Retinal pigment epithelial cell (primary cell): ENCODE measurements at regions not wholly inside any gene's neighbourhood (a gene's known extent, or its start where the extent isn't known, plus 50 kb on each side); places are given as distances from the start of the nearest gene placed in this dataset.
"Not testable (repeated sequence)": the region's sequence is repeated elsewhere in the genome, so short reads cannot be mapped to it uniquely, and the experiment has no call there.

Source experiments
- DNase-seq: peaks from one replicate; pipeline ENCODE4 v3.0.0-alpha.2; 2010; ENCODE audit warnings: low read depth
- H3K4me3 ChIP-seq: 2 replicates; pipeline ENCODE4 v1.5.1; 2011; ENCODE audit warnings: mild to moderate bottlenecking, low read length, control low read depth, moderate library complexity
- TF ChIP-seq, protein P1 (sequence below): conservative IDR thresholded peaks from 2 replicates; pipeline ENCODE4 v1.5.1; 2011; ENCODE audit warnings: low read depth, low read length, control low read depth, inconsistent platforms

DNA sequence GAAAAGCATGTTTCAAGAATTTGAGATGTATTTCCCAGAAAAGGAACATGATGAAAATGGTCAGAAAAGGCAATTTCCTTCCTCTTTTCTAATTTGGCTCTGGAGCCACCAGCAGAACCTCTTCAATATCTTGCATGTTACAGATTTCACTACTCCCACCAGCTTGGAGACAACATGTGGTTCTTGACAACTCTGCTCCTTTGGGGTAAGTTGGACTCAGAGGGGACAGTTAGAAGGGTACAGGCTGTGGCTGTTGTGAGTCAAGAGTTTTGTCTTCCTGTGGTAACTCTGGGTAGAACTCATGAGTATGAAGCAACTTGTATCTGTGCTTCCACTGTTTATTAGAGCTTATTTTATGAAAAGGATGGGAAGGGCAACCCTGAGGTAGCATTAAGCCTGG lies 96.9 kb downstream of the FAM72B start:
- not testable (repeated sequence) for DNase-seq, H3K4me3 ChIP-seq

DNA sequence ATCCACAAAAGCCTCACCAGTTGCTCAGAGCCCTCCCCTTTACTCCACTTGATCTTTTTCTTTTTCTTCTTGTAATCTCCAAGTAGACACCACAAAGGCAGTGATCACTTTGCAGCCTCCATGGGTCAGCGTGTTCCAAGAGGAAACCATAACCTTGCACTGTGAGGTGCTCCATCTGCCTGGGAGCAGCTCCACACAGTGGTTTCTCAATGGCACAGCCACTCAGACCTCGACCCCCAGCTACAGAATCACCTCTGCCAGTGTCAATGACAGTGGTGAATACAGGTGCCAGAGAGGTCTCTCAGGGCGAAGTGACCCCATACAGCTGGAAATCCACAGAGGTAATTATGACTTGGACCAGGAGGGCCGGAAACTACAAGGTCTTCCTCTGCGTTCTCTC lies 95.6 kb downstream of the FAM72B start:
- not testable (repeated sequence) for H3K4me3 ChIP-seq, DNase-seq

DNA sequence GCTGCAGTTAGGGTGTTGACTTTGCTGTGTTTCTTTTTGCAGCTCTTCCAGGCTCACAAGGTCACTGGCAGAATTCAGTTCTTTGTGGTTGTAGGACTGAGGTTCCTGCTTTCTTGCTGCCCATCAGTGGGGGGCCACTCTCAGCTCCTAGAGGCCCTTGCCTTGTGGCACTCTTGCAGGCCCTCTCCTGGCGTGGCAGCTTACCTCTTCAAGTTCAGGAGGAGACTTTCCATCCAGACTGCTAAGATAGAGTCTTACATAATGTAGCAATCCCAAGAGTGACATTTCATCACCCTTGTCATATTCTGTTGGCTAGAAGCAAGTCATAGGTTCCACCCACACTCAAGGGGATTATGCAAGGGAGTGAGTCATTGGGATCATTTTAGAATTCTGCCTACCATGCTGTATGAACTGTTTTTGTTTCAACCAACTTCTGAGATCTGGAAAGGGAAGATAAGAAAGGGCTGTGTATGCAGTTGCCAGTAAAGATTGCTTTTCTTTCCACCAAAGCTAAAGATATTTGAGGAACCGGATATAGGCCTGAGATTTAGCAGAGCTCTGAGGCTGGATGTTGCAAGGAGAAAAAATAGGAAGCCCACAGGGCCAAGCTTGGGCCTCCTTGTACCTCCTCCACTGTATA lies 91.7 kb downstream of the FAM72B start:
- not testable (repeated sequence) for H3K4me3 ChIP-seq, DNase-seq

DNA sequence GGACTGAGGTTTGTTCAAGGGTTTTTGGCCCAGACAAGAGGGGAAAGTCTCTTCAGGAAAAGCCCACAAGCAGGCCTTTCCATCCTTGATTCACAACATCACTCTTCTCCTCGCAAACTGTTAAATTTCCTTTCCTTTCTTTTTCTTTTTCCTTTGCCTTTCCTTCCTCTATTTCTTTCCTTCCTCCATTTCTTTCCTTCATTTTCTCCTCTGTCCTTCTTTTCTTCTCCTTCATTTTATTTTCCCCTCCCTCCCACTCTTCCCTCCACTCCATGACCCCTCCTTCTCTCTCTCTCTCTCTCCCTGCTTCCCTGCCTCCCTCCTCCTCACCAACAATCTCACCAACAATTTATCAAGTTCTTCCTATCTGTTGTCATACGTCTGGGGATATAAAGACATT lies 89.1 kb downstream of the FAM72B start:
- DNase-seq, H3K4me3 ChIP-seq: not testable (repeated sequence)

DNA sequence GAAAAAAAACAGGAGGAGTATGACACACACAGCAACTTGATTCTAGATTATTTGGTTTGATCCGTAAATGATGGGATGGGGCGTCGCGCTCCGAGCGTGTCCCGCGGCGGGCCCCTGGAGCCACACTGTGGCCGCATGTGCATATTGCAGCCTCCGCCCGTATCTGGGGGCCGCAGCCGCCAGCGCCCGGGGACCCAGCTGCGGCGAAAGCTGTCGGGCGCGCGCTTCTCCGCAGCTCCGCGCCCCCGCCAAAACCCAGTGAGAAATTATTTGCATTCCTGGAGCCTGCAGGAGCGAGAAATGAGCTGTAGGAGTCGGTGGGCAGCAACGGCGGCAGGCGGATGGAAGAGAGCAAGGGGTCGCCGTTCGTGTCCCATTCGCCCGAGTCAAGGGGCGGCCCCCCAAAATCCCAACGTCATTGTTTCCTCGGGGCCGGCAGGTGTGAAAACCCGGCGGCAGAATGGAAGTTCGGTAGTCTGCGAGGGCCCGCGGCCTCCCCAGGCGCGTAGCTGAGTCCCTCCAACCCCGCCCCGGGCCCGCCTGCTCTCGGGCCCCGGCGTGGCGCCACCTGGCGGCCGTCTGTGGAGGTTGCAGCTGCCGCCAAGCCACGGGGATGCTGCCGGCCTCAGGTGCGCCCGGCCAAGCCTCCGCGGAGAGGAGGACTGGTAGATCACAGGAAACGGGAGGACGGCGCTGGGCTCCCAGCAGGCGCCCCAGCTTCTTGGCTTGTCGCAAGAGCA lies 86.8 kb downstream of the FAM72B start:
- peak overlapping the region; percentile 19 for H3K4me3 ChIP-seq
- TF ChIP-seq, protein P1, sequence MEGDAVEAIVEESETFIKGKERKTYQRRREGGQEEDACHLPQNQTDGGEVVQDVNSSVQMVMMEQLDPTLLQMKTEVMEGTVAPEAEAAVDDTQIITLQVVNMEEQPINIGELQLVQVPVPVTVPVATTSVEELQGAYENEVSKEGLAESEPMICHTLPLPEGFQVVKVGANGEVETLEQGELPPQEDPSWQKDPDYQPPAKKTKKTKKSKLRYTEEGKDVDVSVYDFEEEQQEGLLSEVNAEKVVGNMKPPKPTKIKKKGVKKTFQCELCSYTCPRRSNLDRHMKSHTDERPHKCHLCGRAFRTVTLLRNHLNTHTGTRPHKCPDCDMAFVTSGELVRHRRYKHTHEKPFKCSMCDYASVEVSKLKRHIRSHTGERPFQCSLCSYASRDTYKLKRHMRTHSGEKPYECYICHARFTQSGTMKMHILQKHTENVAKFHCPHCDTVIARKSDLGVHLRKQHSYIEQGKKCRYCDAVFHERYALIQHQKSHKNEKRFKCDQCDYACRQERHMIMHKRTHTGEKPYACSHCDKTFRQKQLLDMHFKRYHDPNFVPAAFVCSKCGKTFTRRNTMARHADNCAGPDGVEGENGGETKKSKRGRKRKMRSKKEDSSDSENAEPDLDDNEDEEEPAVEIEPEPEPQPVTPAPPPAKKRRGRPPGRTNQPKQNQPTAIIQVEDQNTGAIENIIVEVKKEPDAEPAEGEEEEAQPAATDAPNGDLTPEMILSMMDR, result peak; percentile 47
- DNase-seq, result peak; percentile 3

DNA sequence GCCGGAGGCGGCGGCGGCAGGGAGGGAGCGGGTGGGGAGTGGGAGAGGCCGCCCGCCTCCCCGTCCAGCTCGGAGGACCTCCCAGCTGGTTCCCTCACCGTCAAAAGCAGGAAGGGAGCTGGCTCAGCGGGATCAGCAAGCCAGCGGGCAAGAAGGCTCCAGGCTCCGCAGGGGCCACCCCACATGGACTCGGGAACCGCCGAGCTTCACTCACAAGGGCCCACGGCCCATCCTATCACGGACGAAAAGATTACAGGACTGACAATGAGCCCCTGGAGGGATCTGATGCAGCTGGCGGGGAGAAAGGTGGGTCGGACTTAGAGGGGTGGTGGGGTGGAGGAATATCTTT lies 86.3 kb downstream of the FAM72B start:
- DNase-seq, result not testable (repeated sequence)
- H3K4me3 ChIP-seq, result peak overlapping the region; percentile 19

DNA sequence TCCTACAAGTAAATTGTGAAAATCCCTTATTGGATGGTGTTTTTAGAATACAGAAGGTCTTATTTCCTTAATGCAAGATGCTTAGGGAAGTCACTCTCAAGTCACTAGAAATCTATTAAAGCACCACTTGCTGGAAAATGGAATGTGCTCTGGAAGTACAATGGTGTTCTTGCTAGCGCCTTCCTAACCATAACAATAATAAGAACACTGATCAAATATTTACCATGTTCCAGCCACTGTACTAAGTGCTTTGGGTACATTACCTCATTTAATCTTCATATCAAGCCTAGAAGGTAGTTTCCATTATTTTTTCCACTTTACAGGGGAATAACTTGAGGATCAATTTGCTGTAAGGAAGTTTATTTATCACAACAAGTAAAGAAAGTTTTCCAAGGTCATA lies 75.1 kb downstream of the FAM72B start:
- not testable (repeated sequence) for H3K4me3 ChIP-seq, DNase-seq

DNA sequence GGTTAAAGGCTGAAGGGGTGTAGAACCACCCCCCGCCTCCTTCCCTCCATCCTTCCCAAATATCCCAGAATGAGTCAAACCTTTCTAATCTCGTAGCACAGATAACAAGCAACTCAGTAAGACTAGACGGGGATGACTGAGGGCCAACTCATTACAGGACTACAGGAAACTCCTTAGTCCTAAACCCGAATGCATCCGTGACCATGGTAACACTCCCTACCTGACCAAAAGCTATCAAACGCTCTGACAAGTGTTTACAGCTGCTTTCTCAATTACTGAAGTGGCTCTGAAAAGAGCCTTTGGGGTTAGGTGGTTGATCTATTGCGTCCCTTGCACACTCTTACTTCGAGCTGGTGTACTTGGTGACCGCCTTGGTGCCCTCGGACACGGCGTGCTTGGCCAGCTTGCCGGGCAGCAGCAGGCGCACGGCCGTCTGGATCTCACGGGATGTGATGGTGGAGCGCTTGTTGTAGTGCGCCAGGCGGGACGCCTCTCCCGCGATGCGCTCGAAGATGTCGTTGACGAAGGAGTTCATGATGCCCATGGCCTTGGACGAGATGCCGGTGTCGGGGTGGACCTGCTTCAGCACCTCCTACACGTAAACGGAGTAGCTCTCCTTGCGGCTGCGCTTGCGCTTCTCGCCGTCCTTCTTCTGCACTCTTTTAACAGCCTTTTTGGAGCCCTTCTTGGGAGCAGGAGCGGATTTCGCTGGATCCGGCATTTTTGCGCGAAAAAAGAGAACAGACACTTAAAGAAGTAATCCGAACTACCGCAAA lies 67.4 kb downstream of the FAM72B start:
- DNase-seq, result not testable (repeated sequence)
- H3K4me3 ChIP-seq, result peak overlapping the region; percentile 34

DNA sequence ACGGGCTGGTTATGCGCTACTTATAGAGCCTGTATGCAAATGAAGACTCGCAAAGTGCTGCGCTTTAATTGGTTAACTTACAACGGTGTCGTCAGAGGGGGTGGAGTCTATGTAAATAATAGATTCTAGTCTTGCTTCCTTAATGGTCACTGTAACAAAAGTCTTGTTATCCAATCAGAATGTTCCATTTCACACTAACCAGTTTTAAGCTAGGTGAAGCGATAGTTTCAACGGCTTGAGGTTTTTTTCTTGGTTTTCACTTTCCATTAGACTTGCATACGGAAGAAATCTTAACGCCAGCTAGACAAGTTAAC lies 66.9 kb downstream of the FAM72B start:
- peak overlapping the region; percentile 34 for H3K4me3 ChIP-seq
- not testable (repeated sequence) for DNase-seq

DNA sequence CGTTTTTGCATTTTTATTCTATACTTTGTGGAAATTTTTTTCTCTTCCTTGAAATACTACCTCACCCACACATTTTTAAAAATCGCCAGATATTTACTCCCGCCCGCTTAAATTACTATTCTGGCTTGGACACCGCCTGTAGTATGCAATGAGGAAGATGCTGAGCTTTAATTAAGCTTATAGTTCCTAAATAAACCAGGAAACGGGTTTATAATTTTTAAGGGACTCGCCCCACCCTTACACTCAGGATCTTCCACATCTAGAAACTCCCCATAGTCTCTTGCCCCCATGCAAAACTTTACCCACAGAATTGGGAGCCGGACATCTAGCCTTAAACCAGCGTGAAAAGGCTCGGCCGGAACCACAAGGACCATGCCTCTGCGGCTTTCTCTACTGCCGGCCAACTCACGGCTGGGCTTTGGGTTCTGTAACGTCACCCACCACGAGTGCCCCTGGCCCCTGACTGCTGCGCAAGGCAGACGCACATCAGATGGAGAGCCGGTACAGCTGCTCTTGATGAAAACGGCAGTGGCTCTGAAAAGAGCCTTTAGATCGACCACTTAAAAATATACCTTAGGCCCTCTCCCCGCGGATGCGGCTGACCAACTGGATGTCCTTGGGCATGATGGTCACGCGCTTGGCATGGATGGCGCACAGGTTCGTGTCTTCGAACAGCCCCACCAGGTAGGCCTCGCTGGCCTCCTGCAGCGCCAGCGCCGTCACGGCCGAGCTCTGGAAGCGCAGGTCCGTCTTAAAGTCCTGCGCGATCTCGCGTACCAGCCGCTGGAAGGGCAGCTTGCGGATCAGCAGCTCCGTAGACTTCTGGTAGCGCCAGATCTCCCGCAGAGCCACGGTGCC lies 66.3 kb downstream of the FAM72B start:
- not testable (repeated sequence) for DNase-seq
- H3K4me3 ChIP-seq, result peak overlapping the region; percentile 43
